SK-N-SH treated with all-trans-retinoic acid at 6 μM for 48 hours (cell line): ENCODE measurements at regions not wholly inside any gene's neighbourhood (a gene's known extent, or its start where the extent isn't known, plus 50 kb on each side); places are given as distances from the start of the nearest gene placed in this dataset.

ENCODE experiments used
- ARNTL ChIP-seq: fragments of 450-650 bp; formaldehyde crosslinking; IDR thresholded peaks from 2 replicates; pipeline ENCODE4 v1.5.0; 2020; ENCODE audit warnings: low read depth, mild to moderate bottlenecking, moderate library complexity, borderline replicate concordance
- BACH2 ChIP-seq: fragments of 250-450 bp; sonication (Bioruptor Pico); IDR thresholded peaks from 2 replicates; pipeline ENCODE4 v1.9.0; 2021; ENCODE audit warnings: mild to moderate bottlenecking, borderline replicate concordance
- GLIS3 ChIP-seq: fragments of 250-450 bp; sonication (Bioruptor Pico); IDR thresholded peaks from 2 replicates; pipeline ENCODE4 v1.5.0; 2020; ENCODE audit warnings: mild to moderate bottlenecking, moderate library complexity
- ISL1 ChIP-seq: fragments of 250-450 bp; sonication (Bioruptor Pico); IDR thresholded peaks from 2 replicates; pipeline ENCODE4 v2.1.2; 2022; ENCODE audit warnings: mild to moderate bottlenecking, moderate library complexity
- TCF4 ChIP-seq: fragments of 250-450 bp; sonication (Bioruptor Pico); IDR thresholded peaks from 2 replicates; pipeline ENCODE4 v1.8.0; 2021; ENCODE audit warnings: mild to moderate bottlenecking, moderate library complexity, borderline replicate concordance
- ZC3H10 ChIP-seq: fragments of 250-450 bp; sonication (Bioruptor Pico); IDR thresholded peaks from 2 replicates; pipeline ENCODE4 v1.5.1; 2021; ENCODE audit warnings: mild to moderate bottlenecking, moderate library complexity
- ZFP3 ChIP-seq: fragments of 250-450 bp; sonication (Bioruptor Pico); IDR thresholded peaks from 2 replicates; pipeline ENCODE4 v1.5.0; 2020; ENCODE audit warnings: mild to moderate bottlenecking, moderate library complexity
- ZFP30 ChIP-seq: fragments of 450-650 bp; formaldehyde crosslinking; IDR thresholded peaks from 2 replicates; pipeline ENCODE4 v1.5.0; 2022; ENCODE audit warnings: mild to moderate bottlenecking, moderate library complexity
- ZNF70 ChIP-seq: fragments of 450-650 bp; formaldehyde crosslinking; IDR thresholded peaks from 2 replicates; pipeline ENCODE4 v1.5.0; 2020; ENCODE audit warnings: mild to moderate bottlenecking, moderate library complexity
- TF ChIP-seq, protein P1 (sequence below): fragments of 250-450 bp; sonication (Bioruptor Pico); IDR thresholded peaks from 2 replicates; pipeline ENCODE4 v1.5.1; 2020; ENCODE audit warnings: low read depth, mild to moderate bottlenecking, moderate library complexity
- TF ChIP-seq, protein P2 (sequence below): fragments of 250-450 bp; sonication (Bioruptor Pico); IDR thresholded peaks from 2 replicates; pipeline ENCODE4 v1.8.0; 2020; ENCODE audit warnings: mild to moderate bottlenecking, moderate library complexity, borderline replicate concordance
- TF ChIP-seq, protein P3 (sequence below): fragments of 250-450 bp; sonication (Bioruptor Pico); IDR thresholded peaks from 2 replicates; pipeline ENCODE4 v1.8.0; 2021; ENCODE audit warnings: low read depth, mild to moderate bottlenecking, moderate library complexity, borderline replicate concordance

DNA sequence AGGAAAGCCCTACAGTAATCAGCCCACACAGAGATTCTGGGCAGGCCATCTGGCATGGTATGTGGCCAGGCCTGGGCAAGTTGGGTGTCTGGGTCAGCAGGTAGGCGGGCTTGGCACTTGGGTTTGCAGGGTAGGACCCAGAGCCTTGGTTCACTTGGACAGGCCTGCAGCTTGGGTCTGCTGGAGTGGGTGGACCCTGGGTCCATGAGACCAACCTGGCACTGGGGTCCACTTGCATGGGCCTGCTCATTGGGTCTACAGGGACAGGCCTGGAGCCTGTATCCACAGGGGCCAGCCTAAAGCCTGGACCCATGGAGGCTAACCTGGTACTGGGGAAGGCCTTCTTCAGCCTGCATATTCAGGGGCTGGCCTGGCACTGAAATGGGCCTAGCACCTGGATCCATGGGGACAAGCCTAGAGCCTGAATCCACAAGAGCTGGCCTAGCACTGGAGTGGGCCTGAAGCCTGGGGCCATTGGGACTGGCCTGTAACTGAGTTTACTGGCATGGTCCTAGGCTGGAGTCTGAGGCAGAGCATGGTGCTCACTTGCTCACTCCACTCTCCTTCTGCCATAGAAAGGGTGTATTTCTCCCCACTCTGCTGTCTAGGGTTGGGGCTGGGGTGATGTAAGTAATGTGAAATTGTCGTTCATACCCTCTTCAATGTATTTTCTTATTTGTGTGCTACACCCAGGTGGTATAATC lies 315.0 kb downstream of the AHR start:
- TF ChIP-seq BACH2 (CRISPR knock-in tag) (no peak), ZNF70 (CRISPR knock-in tag) (no peak), ISL1 (CRISPR knock-in tag) (no peak), TCF4 (CRISPR knock-in tag) (no peak), ZFP3 (no peak), ARNTL (CRISPR knock-in tag) (no peak), ZFP30 (CRISPR knock-in tag) (no peak), GLIS3 (CRISPR knock-in tag) (no peak), ZC3H10 (CRISPR knock-in tag) (no peak)
- TF ChIP-seq, protein P1, sequence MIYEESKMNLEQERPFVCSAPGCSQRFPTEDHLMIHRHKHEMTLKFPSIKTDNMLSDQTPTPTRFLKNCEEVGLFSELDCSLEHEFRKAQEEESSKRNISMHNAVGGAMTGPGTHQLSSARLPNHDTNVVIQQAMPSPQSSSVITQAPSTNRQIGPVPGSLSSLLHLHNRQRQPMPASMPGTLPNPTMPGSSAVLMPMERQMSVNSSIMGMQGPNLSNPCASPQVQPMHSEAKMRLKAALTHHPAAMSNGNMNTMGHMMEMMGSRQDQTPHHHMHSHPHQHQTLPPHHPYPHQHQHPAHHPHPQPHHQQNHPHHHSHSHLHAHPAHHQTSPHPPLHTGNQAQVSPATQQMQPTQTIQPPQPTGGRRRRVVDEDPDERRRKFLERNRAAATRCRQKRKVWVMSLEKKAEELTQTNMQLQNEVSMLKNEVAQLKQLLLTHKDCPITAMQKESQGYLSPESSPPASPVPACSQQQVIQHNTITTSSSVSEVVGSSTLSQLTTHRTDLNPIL: no peak
- TF ChIP-seq, protein P2, sequence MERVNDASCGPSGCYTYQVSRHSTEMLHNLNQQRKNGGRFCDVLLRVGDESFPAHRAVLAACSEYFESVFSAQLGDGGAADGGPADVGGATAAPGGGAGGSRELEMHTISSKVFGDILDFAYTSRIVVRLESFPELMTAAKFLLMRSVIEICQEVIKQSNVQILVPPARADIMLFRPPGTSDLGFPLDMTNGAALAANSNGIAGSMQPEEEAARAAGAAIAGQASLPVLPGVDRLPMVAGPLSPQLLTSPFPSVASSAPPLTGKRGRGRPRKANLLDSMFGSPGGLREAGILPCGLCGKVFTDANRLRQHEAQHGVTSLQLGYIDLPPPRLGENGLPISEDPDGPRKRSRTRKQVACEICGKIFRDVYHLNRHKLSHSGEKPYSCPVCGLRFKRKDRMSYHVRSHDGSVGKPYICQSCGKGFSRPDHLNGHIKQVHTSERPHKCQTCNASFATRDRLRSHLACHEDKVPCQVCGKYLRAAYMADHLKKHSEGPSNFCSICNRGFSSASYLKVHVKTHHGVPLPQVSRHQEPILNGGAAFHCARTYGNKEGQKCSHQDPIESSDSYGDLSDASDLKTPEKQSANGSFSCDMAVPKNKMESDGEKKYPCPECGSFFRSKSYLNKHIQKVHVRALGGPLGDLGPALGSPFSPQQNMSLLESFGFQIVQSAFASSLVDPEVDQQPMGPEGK (CRISPR knock-in tag): no peak
- TF ChIP-seq, protein P3, sequence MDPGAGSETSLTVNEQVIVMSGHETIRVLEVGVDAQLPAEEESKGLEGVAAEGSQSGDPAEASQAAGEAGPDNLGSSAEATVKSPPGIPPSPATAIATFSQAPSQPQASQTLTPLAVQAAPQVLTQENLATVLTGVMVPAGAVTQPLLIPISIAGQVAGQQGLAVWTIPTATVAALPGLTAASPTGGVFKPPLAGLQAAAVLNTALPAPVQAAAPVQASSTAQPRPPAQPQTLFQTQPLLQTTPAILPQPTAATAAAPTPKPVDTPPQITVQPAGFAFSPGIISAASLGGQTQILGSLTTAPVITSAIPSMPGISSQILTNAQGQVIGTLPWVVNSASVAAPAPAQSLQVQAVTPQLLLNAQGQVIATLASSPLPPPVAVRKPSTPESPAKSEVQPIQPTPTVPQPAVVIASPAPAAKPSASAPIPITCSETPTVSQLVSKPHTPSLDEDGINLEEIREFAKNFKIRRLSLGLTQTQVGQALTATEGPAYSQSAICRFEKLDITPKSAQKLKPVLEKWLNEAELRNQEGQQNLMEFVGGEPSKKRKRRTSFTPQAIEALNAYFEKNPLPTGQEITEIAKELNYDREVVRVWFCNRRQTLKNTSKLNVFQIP (CRISPR knock-in tag): no peak
